ENCODE measurements at regions not wholly inside any gene's neighbourhood (a gene's known extent, or its start where the extent isn't known, plus 50 kb on each side); places are given as distances from the start of the nearest gene placed in this dataset.

DNA sequence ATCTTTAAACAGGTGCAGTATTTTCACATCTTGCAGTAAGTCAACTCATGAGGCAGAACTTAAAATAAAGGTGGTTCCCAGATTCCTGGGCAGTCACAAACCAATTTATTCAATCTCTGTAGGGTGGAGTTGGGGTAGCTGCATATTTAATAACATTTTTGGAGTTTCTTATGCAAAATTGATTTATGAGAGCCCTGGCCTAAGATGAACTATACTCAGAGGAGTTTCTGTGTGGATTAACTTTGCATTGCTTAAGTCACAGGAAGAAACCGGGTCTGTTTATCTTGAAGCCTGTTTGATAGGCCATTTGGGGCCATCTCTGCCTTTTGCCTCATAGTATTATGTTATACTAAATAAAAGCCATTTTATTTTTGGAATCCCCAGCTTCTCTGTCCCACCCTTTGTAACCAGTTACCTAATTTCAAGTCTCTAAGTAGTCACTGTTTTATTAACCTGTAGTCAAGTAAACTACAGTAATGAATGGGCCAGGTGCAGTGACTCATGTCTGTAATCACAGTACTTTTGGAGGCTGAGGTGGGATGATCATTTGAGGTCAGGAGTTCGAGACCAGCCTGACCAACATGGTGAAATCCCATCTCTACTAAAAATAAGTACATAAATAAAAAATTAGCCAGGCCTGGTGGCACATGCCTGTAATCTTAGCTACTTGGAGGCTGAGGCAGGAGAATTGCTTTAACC is 104.4 kb upstream of the FAM3C start:
- no peak overlapping the region for H3K9ac ChIP-seq (ENCODE audit: control insufficient read depth, extremely low read depth, insufficient read depth, low read length)
- no peaks in the 10 kb centered on the region for H3K27me3 ChIP-seq (ENCODE audit: control insufficient read depth, extremely low read depth, insufficient read depth, low read length)
- H3K4me3 ChIP-seq (ENCODE audit: control insufficient read depth in 2 of 3, extremely low read depth in 1 of 3, insufficient read depth in 2 of 3, low read depth in 1 of 3, low read length in 3 of 3) = no peak overlapping the region
- no peak overlapping the region for H3K27ac ChIP-seq (ENCODE audit: control insufficient read depth, insufficient read depth, low read length)
- peaks cover 11% of the 10 kb centered on the region for H3K4me1 ChIP-seq (ENCODE audit: control insufficient read depth, extremely low read depth, insufficient read depth, low read length)
- H3K79me2 ChIP-seq (ENCODE audit: control insufficient read depth, insufficient read depth, low read length) = no peaks in the 10 kb centered on the region
- DNase-seq (ENCODE audit: low read depth, low spot score) = no peak
- peaks cover 5% of the 10 kb centered on the region for H3K9me3 ChIP-seq (ENCODE audit: control insufficient read depth, low read depth, low read length)
- FAIRE-seq = no peak
- no peaks in the 10 kb centered on the region for H3K9me1 ChIP-seq (ENCODE audit: control insufficient read depth, extremely low read depth, insufficient read depth, low read length)
- TF ChIP-seq CTCF (optimal IDR thresholded peaks at IDR 0.05 in 1 of 3, IDR thresholded peaks at IDR 0.05 in 1 of 3, conservative IDR thresholded peaks at IDR 0.05 in 1 of 3; ENCODE audit: extremely low read depth in 1 of 3, insufficient read depth in 2 of 3, low read length in 3 of 3) = no peak
- H2AFZ ChIP-seq (ENCODE audit: control insufficient read depth, low read length) = no peak overlapping the region
- H3K4me2 ChIP-seq (ENCODE audit: control insufficient read depth, extremely low read depth, insufficient read depth, low read depth, low read length) = no peak overlapping the region
- no peaks in the 10 kb centered on the region for H4K20me1 ChIP-seq (ENCODE audit: control insufficient read depth, extremely low read depth, insufficient read depth, low read length)
- no peaks in the 10 kb centered on the region for H3K36me3 ChIP-seq (ENCODE audit: control insufficient read depth in 2 of 2, extremely low read depth in 1 of 2, insufficient read depth in 2 of 2, low read length in 2 of 2)
- dilution Hi-C loops (cut with MboI; ENCODE audit: extremely low pct_ligation_motif_present, low sequenced_read_pairs) = no loop called here

GRCh38 chr7:121499624-121500023 is 103.5 kb upstream of the FAM3C start:
- Histone ChIP-seq H3K4me3 (ENCODE audit: control insufficient read depth in 2 of 3, extremely low read depth in 1 of 3, insufficient read depth in 2 of 3, low read depth in 1 of 3, low read length in 3 of 3) (no peak overlapping the region), H3K4me2 (ENCODE audit: control insufficient read depth, extremely low read depth, insufficient read depth, low read depth, low read length) (no peak overlapping the region), H3K9me3 (ENCODE audit: control insufficient read depth, low read depth, low read length) (no peaks in the 10 kb centered on the region), H3K9me1 (ENCODE audit: control insufficient read depth, extremely low read depth, insufficient read depth, low read length) (no peaks in the 10 kb centered on the region), H3K79me2 (ENCODE audit: control insufficient read depth, insufficient read depth, low read length) (no peaks in the 10 kb centered on the region), H3K9ac (ENCODE audit: control insufficient read depth, extremely low read depth, insufficient read depth, low read length) (no peak overlapping the region), H3K4me1 (ENCODE audit: control insufficient read depth, extremely low read depth, insufficient read depth, low read length) (peaks cover 6% of the 10 kb centered on the region), H3K27ac (ENCODE audit: control insufficient read depth, insufficient read depth, low read length) (no peak overlapping the region), H3K36me3 (ENCODE audit: control insufficient read depth in 2 of 2, extremely low read depth in 1 of 2, insufficient read depth in 2 of 2, low read length in 2 of 2) (no peaks in the 10 kb centered on the region), H3K27me3 (ENCODE audit: control insufficient read depth, extremely low read depth, insufficient read depth, low read length) (no peaks in the 10 kb centered on the region), H2AFZ (ENCODE audit: control insufficient read depth, low read length) (no peak overlapping the region), H4K20me1 (ENCODE audit: control insufficient read depth, extremely low read depth, insufficient read depth, low read length) (no peaks in the 10 kb centered on the region)
- DNase-seq (ENCODE audit: low read depth, low spot score) (no peak), FAIRE-seq (no peak)
- dilution Hi-C loops (cut with MboI; ENCODE audit: extremely low pct_ligation_motif_present, low sequenced_read_pairs) = no loop called here
- no peak for TF ChIP-seq EZH2 (IDR thresholded peaks at IDR 0.05; ENCODE audit: low read length)
- TF ChIP-seq CTCF (optimal IDR thresholded peaks at IDR 0.05 in 1 of 3, IDR thresholded peaks at IDR 0.05 in 1 of 3, conservative IDR thresholded peaks at IDR 0.05 in 1 of 3; ENCODE audit: extremely low read depth in 1 of 3, insufficient read depth in 2 of 3, low read length in 3 of 3) = no peak

Measured in keratinocyte (primary cell).